K562 (cell line): ENCODE measurements at regions not wholly inside any gene's neighbourhood (a gene's known extent, or its start where the extent isn't known, plus 50 kb on each side); places are given as distances from the start of the nearest gene placed in this dataset.

Source experiments
- ATAC-seq: fragments of 200-7000 bp; cut with Tn5 transposase; 3 replicates; pipeline ENCODE4 v1.9.1; 2020; ENCODE audit warnings: moderate library complexity
- BruUV-seq: library from RNA; stranded (reverse); fragments of 400-500 nt; replicated peaks from 2 replicates; lab custom pipeline; 2021; lab: Mats Ljungman, UMichigan
- CTCF ChIA-PET: fragments of 300-600 bp; formaldehyde crosslinking; extraction: SDS; loops from one replicate; lab custom pipeline; 2021; ENCODE audit warnings: low intra/inter-chr PET ratio; lab: Yijun Ruan, JAX
- POLR2A ChIA-PET: fragments of 300-600, 350-650 bp; sonication (Branson Sonifier 250); formaldehyde crosslinking; extraction: SDS; loops from one replicate; lab custom pipeline; 2021; ENCODE audit warnings: antibody characterized with exemption, inconsistent platforms; lab: Yijun Ruan, JAX
- DNase-seq, 4 experiments: peaks; one replicate each; pipeline versions ENCODE4 v3.0.0 to v3.0.0-alpha.2; 2011 to 2018; ENCODE audit warnings: low spot score in 3 of 4, mixed read lengths in 3 of 4; ENCODE audit errors: extremely low read depth in 1 of 4
- FAIRE-seq: peaks from 2 replicates; lab custom pipeline; 2011; peaks lifted over from hg19 to GRCh38; lab: Jason Lieb, UNC
- H2AFZ ChIP-seq: 2 replicates; pipeline ENCODE4 v1.6.0; 2011; ENCODE audit warnings: low read depth, low read length, control low read depth, inconsistent platforms
- H3K27ac ChIP-seq: fragments of 200-600 bp; 3 replicates; pipeline ENCODE4 v1.8.0; 2011; ENCODE audit warnings: low read depth, mild to moderate bottlenecking, control low read depth, inconsistent platforms, low read length, moderate library complexity, mixed read lengths; ENCODE audit errors: extremely low read depth
- H3K27me3 ChIP-seq, 2 experiments: fragments of 300-600 bp in 1 of 2; 2 replicates in 1 of 2; 3 replicates in 1 of 2; pipeline versions ENCODE4 v1.6.0 to v1.8.0; 2011; ENCODE audit warnings: inconsistent platforms in 2 of 2, low read length in 2 of 2, mild to moderate bottlenecking in 1 of 2, mixed read lengths in 1 of 2, moderate library complexity in 1 of 2; ENCODE audit not compliant: control insufficient read depth in 2 of 2, insufficient read depth in 2 of 2
- H3K36me3 ChIP-seq: fragments of 300-600 bp; 3 replicates; pipeline ENCODE4 v1.8.0; 2011; ENCODE audit warnings: mild to moderate bottlenecking, low read length, inconsistent platforms; ENCODE audit not compliant: control insufficient read depth, insufficient read depth
- H3K4me1 ChIP-seq, 2 experiments: fragments of 200-600 bp in 1 of 2; replicated peaks in 1 of 2; 2 replicates in 1 of 2; 3 replicates in 1 of 2; pipeline versions ENCODE4 v1.5.1 to v1.8.0; 2011; ENCODE audit warnings: inconsistent platforms in 2 of 2, low read length in 2 of 2, mild to moderate bottlenecking in 1 of 2, mixed read lengths in 1 of 2, moderate library complexity in 1 of 2; ENCODE audit not compliant: control insufficient read depth in 2 of 2, insufficient read depth in 2 of 2
- H3K4me2 ChIP-seq: 2 replicates; pipeline ENCODE4 v1.6.1; 2011; ENCODE audit warnings: low read length, control low read depth, inconsistent platforms, mixed read lengths; ENCODE audit not compliant: insufficient read depth
- H3K4me3 ChIP-seq: fragments of 200-600 bp; sonication (generic), shearing (Covaris generic); 2 replicates; pipeline ENCODE4 v1.5.1; 2016; ENCODE audit warnings: control low read depth, inconsistent platforms
- H3K79me2 ChIP-seq: fragments of 200-600 bp; 3 replicates; pipeline ENCODE4 v1.8.0; 2011; ENCODE audit warnings: low read length, inconsistent platforms; ENCODE audit not compliant: control insufficient read depth, insufficient read depth
- H3K9ac ChIP-seq, 2 experiments: 2 replicates each; pipeline versions ENCODE4 v1.6.0 to v1.6.1; 2011; ENCODE audit warnings: low read depth in 2 of 2, low read length in 2 of 2, control low read depth in 1 of 2, inconsistent platforms in 1 of 2, mild to moderate bottlenecking in 1 of 2, mixed read lengths in 1 of 2; ENCODE audit not compliant: insufficient read depth in 1 of 2
- H3K9me1 ChIP-seq: one replicate; pipeline ENCODE4 v1.6.0; 2011; ENCODE audit warnings: inconsistent platforms, mild to moderate bottlenecking, low read length, moderate library complexity; ENCODE audit not compliant: control insufficient read depth, insufficient read depth
- H3K9me3 ChIP-seq: replicated peaks from 2 replicates; pipeline ENCODE4 v1.5.1; 2011; ENCODE audit warnings: low read depth, low read length, inconsistent platforms; ENCODE audit not compliant: control insufficient read depth, insufficient read depth
- H4K20me1 ChIP-seq: replicated peaks from 2 replicates; pipeline ENCODE4 v1.6.1; 2011; ENCODE audit warnings: low read length, inconsistent platforms, mixed read lengths; ENCODE audit not compliant: control insufficient read depth, insufficient read depth
- HCFC1 ChIP-seq: IDR thresholded peaks from 2 replicates; pipeline ENCODE4 v1.6.1; 2012; ENCODE audit warnings: low read depth, low read length, improper control_type of control experiment
- MBD2 ChIP-seq: sonication (generic); IDR thresholded peaks from 2 replicates; pipeline ENCODE4 v1.6.1; 2016; ENCODE audit warnings: low read depth, borderline replicate concordance
- RFX7 ChIP-seq: fragments of 250-450 bp; sonication (Bioruptor Pico); IDR thresholded peaks from 2 replicates; pipeline ENCODE4 v1.5.1; 2021; ENCODE audit warnings: mild to moderate bottlenecking
- SAFB ChIP-seq: fragments of 200-400 bp; formaldehyde crosslinking; IDR thresholded peaks from 2 replicates; pipeline ENCODE4 v1.6.1; 2017; ENCODE audit warnings: low read depth, low read length, borderline replicate concordance
- TAF1 ChIP-seq: IDR thresholded peaks from 2 replicates; pipeline ENCODE4 v1.6.1; 2011; ENCODE audit warnings: mild to moderate bottlenecking, low read length, moderate library complexity; ENCODE audit not compliant: insufficient read depth, control insufficient read depth, severe bottlenecking; ENCODE audit errors: extremely low read depth
- ZC3H8 ChIP-seq: fragments of 450-650 bp; IDR thresholded peaks from 2 replicates; pipeline ENCODE4 v1.6.1; 2017
- WGBS: fragments of 100-300 bp; shearing (Covaris generic); methylation state at CpG from one replicate; pipeline ENCODE4 v1.1.6; 2016; ENCODE audit warnings: low coverage, mixed read lengths; ENCODE audit not compliant: insufficient coverage; ENCODE audit errors: missing lambda C conversion rate; 5-methylcytosine and 5-hydroxymethylcytosine counted together
- in situ Hi-C: fragments of 300-500 bp; cut with MboI; formaldehyde crosslinking; loops from 4 replicates; pipeline ENCODE4 v1.15.0; 2018; ENCODE audit warnings: inconsistent platforms, mixed read lengths
- intact Hi-C: fragments of 100-400 bp; cut with micrococcal nuclease; formaldehyde crosslinking; loops from 2 replicates; pipeline ENCODE4 v1.14.2; 2022
- TF ChIP-seq, protein P1 (sequence below), 2 experiments: fragments of 450-650 bp in 1 of 2; sonication (generic) in 1 of 2; formaldehyde crosslinking in 1 of 2; IDR thresholded peaks; 2 replicates each; pipeline versions ENCODE4 v1.7.1 to v1.9.0; 2016 to 2022; ENCODE audit warnings: inconsistent platforms in 1 of 2, mild to moderate bottlenecking in 1 of 2, missing genetic modification reagents in 1 of 2
- TF ChIP-seq, protein P2 (sequence below), 3 experiments: fragments of 200-800 bp in 1 of 3; fragments of 250-450 bp in 1 of 3; fragments of 450-650 bp in 1 of 3; sonication (Bioruptor Pico) in 1 of 3; sonication (Bioruptor generic) in 1 of 3; formaldehyde crosslinking in 1 of 3; IDR thresholded peaks; 2 replicates each; pipeline versions ENCODE4 v1.6.1 to v1.8.0; 2016 to 2022; ENCODE audit warnings: mild to moderate bottlenecking in 2 of 3, missing genetic modification characterization in 2 of 3, missing compliant biosample characterization in 1 of 3, moderate library complexity in 1 of 3

DNA sequence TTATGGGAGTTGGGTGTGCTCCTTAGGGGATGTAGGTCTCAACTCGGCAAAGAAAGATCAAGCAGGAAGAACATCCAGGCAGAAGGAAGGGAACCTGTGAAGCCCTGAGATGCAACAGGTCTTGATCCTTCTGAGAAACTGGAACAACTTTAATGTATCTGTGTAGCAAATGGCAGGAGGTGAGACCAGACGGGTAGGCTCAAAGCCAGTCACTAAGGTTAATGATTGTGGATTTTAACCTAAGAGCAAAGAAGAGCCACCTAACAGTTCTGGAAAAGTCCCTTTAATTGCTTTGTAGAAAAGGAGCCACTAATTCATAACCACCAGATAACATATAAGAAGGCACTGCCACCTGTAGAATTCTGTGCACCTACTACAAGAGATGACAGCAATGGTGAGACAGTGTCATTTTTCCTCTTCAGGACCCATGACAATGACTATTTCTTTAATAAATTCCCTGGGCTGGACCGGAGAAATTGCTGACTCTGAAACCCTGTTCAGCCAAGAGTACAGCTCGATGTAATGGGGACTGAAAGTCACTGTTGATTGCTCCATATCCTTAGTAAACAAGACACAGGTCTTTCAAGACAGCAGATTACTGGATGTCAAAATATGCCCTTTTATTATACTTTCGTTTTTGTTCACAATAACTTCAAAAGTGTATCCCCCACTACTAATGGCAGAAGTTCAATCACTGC, 326.2 kb downstream of the CBLN4 start:
- no peak for FAIRE-seq
- Histone ChIP-seq H3K9ac (no peak overlapping the region), H3K27me3 (no peaks in the 10 kb centered on the region), H3K27ac (no peak overlapping the region), H4K20me1 (no peaks in the 10 kb centered on the region), H3K4me2 (no peak overlapping the region), H3K4me3 (no peak overlapping the region), H2AFZ (no peak overlapping the region), H3K4me1 (no peaks in the 10 kb centered on the region), H3K9me3 (no peaks in the 10 kb centered on the region), H3K79me2 (no peaks in the 10 kb centered on the region), H3K9me1 (no peaks in the 10 kb centered on the region), H3K36me3 (no peaks in the 10 kb centered on the region)
- intact Hi-C loops, result no loop called here
- no peak for ATAC-seq
- WGBS, result 0% methylated on average over 5 of the region's 5 CpGs
- POLR2A ChIA-PET, result no interaction called here
- no TSS peak for BruUV-seq
- in situ Hi-C loops, result no loop called here
- CTCF ChIA-PET, result no interaction called here
- no peak for DNase-seq
- TF ChIP-seq ZC3H8, result no peak
- no peak for TF ChIP-seq TAF1
- TF ChIP-seq, protein P1, sequence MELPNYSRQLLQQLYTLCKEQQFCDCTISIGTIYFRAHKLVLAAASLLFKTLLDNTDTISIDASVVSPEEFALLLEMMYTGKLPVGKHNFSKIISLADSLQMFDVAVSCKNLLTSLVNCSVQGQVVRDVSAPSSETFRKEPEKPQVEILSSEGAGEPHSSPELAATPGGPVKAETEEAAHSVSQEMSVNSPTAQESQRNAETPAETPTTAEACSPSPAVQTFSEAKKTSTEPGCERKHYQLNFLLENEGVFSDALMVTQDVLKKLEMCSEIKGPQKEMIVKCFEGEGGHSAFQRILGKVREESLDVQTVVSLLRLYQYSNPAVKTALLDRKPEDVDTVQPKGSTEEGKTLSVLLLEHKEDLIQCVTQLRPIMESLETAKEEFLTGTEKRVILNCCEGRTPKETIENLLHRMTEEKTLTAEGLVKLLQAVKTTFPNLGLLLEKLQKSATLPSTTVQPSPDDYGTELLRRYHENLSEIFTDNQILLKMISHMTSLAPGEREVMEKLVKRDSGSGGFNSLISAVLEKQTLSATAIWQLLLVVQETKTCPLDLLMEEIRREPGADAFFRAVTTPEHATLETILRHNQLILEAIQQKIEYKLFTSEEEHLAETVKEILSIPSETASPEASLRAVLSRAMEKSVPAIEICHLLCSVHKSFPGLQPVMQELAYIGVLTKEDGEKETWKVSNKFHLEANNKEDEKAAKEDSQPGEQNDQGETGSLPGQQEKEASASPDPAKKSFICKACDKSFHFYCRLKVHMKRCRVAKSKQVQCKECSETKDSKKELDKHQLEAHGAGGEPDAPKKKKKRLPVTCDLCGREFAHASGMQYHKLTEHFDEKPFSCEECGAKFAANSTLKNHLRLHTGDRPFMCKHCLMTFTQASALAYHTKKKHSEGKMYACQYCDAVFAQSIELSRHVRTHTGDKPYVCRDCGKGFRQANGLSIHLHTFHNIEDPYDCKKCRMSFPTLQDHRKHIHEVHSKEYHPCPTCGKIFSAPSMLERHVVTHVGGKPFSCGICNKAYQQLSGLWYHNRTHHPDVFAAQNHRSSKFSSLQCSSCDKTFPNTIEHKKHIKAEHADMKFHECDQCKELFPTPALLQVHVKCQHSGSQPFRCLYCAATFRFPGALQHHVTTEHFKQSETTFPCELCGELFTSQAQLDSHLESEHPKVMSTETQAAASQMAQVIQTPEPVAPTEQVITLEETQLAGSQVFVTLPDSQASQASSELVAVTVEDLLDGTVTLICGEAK (IDR thresholded peaks at IDR 0.05), result no peak
- TF ChIP-seq, protein P1 (CRISPR knock-in tag; IDR thresholded peaks at IDR 0.05), result no peak
- no peak for TF ChIP-seq RFX7 (CRISPR knock-in tag)
- TF ChIP-seq, protein P2, sequence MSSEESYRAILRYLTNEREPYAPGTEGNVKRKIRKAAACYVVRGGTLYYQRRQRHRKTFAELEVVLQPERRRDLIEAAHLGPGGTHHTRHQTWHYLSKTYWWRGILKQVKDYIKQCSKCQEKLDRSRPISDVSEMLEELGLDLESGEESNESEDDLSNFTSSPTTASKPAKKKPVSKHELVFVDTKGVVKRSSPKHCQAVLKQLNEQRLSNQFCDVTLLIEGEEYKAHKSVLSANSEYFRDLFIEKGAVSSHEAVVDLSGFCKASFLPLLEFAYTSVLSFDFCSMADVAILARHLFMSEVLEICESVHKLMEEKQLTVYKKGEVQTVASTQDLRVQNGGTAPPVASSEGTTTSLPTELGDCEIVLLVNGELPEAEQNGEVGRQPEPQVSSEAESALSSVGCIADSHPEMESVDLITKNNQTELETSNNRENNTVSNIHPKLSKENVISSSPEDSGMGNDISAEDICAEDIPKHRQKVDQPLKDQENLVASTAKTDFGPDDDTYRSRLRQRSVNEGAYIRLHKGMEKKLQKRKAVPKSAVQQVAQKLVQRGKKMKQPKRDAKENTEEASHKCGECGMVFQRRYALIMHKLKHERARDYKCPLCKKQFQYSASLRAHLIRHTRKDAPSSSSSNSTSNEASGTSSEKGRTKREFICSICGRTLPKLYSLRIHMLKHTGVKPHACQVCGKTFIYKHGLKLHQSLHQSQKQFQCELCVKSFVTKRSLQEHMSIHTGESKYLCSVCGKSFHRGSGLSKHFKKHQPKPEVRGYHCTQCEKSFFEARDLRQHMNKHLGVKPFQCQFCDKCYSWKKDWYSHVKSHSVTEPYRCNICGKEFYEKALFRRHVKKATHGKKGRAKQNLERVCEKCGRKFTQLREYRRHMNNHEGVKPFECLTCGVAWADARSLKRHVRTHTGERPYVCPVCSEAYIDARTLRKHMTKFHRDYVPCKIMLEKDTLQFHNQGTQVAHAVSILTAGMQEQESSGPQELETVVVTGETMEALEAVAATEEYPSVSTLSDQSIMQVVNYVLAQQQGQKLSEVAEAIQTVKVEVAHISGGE (CRISPR knock-in tag; IDR thresholded peaks at IDR 0.05), result no peak
- TF ChIP-seq SAFB, result no peak
- TF ChIP-seq HCFC1, result no peak
- no peak for TF ChIP-seq MBD2
